ENCODE measurements at regions not wholly inside any gene's neighbourhood (a gene's known extent, or its start where the extent isn't known, plus 50 kb on each side); places are given as distances from the start of the nearest gene placed in this dataset.

DNA sequence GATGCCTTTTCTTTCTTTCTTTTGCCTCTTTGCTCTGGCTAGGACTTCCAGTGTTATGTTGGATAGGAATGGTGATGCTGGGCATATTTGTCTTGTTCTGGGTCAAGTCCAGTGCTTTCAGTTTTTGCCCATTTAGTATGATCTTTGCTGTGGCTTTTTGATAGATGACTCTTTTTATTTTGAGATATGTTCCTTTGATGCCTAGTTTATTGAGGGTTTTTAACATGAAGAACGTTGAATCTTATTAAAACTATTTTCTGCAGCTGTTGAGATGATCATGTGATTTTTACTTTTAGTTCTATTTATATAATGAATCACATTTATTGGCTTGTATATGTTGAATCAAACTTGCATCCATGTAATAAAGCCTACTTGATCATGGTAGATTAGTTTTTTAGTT, 363.8 kb upstream of the RASGRP1 start:
- TF ChIP-seq, protein P1, sequence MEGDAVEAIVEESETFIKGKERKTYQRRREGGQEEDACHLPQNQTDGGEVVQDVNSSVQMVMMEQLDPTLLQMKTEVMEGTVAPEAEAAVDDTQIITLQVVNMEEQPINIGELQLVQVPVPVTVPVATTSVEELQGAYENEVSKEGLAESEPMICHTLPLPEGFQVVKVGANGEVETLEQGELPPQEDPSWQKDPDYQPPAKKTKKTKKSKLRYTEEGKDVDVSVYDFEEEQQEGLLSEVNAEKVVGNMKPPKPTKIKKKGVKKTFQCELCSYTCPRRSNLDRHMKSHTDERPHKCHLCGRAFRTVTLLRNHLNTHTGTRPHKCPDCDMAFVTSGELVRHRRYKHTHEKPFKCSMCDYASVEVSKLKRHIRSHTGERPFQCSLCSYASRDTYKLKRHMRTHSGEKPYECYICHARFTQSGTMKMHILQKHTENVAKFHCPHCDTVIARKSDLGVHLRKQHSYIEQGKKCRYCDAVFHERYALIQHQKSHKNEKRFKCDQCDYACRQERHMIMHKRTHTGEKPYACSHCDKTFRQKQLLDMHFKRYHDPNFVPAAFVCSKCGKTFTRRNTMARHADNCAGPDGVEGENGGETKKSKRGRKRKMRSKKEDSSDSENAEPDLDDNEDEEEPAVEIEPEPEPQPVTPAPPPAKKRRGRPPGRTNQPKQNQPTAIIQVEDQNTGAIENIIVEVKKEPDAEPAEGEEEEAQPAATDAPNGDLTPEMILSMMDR (IDR thresholded peaks at IDR 0.05): no peak
- TF ChIP-seq YY1 (IDR thresholded peaks at IDR 0.05; ENCODE audit: low read depth) (no peak), USF2 (IDR thresholded peaks at IDR 0.05; ENCODE audit: borderline replicate concordance, low read depth, low read length) (no peak)

Measured in SK-N-SH (cell line).